22Rv1 (cell line): ENCODE measurements at regions not wholly inside any gene's neighbourhood (a gene's known extent, or its start where the extent isn't known, plus 50 kb on each side); places are given as distances from the start of the nearest gene placed in this dataset.
"Not testable (repeated sequence)": the region's sequence is repeated elsewhere in the genome, so short reads cannot be mapped to it uniquely, and the experiment has no call there.

Source experiments
- H3K27ac ChIP-seq: fragments of 450-650 bp; 2 replicates; pipeline ENCODE4 v1.5.1; 2017
- ZFX ChIP-seq: fragments of 450-650 bp; IDR thresholded peaks from 2 replicates; pipeline ENCODE4 v1.6.1; 2017; ENCODE audit warnings: antibody characterized with exemption, borderline replicate concordance
- TF ChIP-seq, protein P1 (sequence below): fragments of 450-650 bp; IDR thresholded peaks from 2 replicates; pipeline ENCODE4 v1.5.1; 2017; ENCODE audit warnings: mild to moderate bottlenecking

DNA sequence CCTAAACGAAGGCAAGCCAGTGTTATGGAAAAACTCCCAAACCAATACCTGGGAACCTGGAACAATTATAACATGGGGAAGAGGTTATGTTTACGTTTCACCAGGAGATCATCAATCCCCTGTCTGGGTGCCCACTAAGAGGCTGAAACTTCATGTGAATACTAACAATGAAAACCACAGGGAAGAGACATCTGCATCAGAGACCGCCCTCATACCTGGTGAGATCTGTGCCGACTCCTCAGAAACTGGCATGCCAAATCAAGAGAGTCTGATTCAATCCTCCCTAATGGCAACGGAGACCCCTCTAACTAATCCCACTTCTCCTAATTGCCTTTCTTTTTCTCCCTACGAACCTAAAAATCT is 163.2 kb downstream of the IER5 start:
- no peak overlapping the region for H3K27ac ChIP-seq
- TF ChIP-seq ZFX = no peak
- TF ChIP-seq, protein P1, sequence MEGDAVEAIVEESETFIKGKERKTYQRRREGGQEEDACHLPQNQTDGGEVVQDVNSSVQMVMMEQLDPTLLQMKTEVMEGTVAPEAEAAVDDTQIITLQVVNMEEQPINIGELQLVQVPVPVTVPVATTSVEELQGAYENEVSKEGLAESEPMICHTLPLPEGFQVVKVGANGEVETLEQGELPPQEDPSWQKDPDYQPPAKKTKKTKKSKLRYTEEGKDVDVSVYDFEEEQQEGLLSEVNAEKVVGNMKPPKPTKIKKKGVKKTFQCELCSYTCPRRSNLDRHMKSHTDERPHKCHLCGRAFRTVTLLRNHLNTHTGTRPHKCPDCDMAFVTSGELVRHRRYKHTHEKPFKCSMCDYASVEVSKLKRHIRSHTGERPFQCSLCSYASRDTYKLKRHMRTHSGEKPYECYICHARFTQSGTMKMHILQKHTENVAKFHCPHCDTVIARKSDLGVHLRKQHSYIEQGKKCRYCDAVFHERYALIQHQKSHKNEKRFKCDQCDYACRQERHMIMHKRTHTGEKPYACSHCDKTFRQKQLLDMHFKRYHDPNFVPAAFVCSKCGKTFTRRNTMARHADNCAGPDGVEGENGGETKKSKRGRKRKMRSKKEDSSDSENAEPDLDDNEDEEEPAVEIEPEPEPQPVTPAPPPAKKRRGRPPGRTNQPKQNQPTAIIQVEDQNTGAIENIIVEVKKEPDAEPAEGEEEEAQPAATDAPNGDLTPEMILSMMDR = no peak

DNA sequence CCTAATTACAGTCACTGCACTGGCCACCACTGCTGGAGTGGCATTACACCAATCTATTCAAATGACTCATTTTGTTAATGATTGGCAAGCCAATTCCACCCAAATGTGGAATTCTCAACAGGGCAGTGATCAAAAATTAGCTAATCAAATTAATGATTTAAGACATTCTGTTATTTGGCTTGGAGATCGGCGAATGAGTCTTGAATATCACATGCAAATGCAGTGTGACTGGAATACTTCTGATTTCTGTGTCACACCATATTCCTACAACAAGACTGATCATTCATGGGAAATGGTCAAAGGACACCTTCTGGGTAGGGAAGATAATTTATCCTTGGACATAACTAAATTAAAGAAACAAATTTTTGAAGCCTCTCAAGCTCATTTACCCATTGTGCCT is 165.1 kb downstream of the IER5 start:
- H3K27ac ChIP-seq = not testable (repeated sequence)

DNA sequence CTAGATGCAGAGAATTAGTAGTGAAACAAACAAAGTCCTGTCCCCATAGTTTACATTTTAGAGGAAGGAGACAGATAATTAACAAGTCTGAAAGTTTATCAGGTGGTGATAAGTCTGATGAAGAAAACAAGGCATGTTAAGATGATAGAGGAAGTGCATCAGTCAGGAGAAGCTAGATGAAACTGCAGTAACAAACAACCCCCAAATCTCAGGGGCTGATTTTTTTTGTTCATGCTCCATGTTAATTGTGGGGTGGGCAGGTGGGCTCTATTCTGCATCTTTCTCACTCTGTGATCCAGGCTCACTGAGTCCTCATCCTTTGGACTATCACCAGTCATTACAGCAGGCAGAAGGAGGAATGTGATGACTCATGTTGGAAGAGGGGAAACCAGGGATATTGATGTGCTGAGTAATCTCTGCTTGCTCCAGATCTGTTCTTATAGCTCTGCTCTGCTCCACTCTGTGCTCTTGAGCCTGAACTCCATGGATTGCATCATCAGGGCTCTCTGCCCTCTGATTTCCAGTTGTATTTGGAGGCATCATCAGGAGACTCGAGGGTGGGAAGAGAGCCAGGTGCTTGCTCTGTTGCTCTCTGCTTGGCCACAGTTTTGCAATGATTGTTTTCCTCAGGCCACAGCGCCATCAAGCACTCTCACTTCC is 166.9 kb downstream of the IER5 start:
- no peak overlapping the region for H3K27ac ChIP-seq
- no peak for TF ChIP-seq ZFX
- TF ChIP-seq, protein P1 = no peak

DNA sequence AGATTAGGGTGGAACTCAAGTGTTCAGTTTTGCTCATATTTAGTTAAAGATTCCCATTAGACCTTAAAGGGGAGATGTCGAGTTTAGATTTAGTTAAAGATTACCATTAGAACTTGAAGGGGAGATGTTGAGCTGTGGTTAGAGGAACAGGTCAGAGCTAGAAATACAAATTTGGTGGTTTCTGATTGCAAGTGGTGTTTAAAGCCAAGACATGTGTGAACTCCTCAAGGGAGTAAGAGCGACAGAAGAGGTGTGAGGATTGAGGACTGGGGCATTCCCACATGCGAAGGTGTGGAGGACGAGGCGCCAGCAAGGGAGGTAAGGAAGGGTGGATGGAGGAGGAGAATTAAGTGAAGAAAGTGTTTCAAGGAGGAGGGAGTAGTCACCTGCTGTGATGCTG is 168.6 kb downstream of the IER5 start:
- H3K27ac ChIP-seq = no peak overlapping the region
- no peak for TF ChIP-seq ZFX
- TF ChIP-seq, protein P1 = no peak

DNA sequence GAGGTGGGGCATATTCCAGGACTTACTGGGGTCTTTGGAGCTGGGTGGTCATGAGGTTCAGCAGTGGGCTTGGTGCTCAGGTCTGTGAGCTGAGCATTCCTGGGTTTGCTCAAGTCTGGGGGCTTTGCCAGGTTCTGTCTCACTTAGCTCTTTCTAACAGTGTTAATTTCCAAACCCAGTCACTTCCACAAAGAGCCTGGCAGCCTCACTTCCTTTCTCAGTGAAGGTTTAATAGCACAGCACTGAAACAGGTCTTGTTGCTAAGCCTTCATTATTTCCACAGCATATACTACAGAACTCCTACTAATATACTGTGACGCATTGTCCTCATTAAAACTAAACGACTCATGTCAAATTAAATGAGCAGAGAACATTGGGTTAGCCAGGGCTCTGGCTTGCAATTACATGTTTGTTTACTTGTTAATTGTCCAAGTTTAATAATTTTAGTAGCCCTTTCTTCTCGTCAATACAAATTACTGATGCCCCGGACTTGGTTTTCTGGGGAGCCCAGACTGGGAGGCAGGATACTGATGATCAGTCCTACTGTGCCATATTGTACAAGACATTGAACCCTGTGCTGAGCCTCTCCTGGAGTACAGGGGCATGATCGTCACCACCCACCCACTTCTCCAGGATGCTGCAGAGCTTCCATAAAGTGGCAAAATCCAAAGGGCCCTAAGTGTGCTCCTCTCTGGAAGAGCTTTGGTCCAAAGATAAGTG is 170.7 kb downstream of the IER5 start:
- H3K27ac ChIP-seq = no peak overlapping the region
- no peak for TF ChIP-seq ZFX
- TF ChIP-seq, protein P1 = no peak

DNA sequence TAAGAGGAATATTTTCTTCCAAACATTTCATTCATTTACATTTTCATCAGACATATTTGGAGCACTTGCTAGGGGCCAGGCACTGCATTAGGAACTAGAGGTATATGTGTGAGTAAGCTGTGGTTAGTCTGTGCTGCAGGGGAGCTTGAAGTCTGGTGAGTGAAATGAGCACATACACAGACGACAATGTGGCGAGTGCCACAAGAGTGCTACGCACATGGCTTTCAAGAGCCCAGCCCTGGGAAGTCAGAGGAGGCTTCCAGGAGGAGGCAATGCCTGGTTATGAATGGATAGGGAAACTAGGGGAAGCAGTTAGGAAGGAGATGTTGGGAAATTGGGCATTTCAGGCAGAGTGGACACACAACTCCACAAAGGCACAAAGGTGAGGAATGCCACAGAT is 171.8 kb downstream of the IER5 start:
- H3K27ac ChIP-seq = no peak overlapping the region
- TF ChIP-seq, protein P1 = no peak
- no peak for TF ChIP-seq ZFX

DNA sequence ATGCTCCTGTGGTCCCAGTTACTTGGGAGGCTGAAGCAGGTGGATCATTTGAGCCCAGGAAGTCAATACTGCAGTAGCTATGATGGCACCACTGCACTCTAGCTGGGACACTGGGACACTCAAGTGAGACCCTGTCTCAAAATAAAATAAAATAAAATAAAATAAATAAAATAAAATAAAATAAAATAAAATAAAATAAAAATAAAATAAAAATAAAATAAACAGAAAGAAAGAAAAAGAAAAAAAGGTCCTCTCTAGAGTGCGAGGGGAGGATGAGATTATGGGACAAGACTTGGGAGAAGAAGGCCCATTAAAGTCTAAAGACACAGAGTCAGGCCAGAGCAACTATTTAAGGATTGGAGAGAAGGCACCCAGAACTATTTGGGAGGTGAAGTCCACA is 172.5 kb downstream of the IER5 start:
- no peak overlapping the region for H3K27ac ChIP-seq
- TF ChIP-seq, protein P1 = no peak
- no peak for TF ChIP-seq ZFX
